Activated CD4-positive, CD25-positive, alpha-beta regulatory T cell treated with anti-CD3 and anti-CD28 coated beads, Interleukin-2, amount 50 U/mL, for 72 hours (primary cell): ENCODE measurements at regions not wholly inside any gene's neighbourhood (a gene's known extent, or its start where the extent isn't known, plus 50 kb on each side); places are given as distances from the start of the nearest gene placed in this dataset.

ENCODE experiments used
- DNase-seq: peaks from one replicate; pipeline ENCODE4 v3.0.0; 2021

GRCh38 chr22:26974914-26975803, 317.8 kb downstream of the MIAT start:
- DNase-seq, result no peak

- no peak for DNase-seq
Measured at GRCh38 chr22:26975865-26976264, 318.5 kb downstream of the MIAT start.

- DNase-seq, result no peak
Measured at GRCh38 chr22:26977741-26978376, 320.5 kb downstream of the MIAT start.

- no peak for DNase-seq
Measured at GRCh38 chr22:26979294-26979693, 321.9 kb downstream of the MIAT start.

- DNase-seq, result no peak
Measured at GRCh38 chr22:26981111-26981510, 323.7 kb downstream of the MIAT start.

- DNase-seq, result no peak
Measured at GRCh38 chr22:26981541-26981940, 324.2 kb downstream of the MIAT start.

- no peak for DNase-seq
Measured at GRCh38 chr22:26983311-26983710, 325.9 kb downstream of the MIAT start.

- DNase-seq, result no peak
Measured at GRCh38 chr22:26985206-26985605, 327.8 kb downstream of the MIAT start.

- no peak for DNase-seq
Measured at GRCh38 chr22:26985931-26986782, 328.8 kb downstream of the MIAT start.

GRCh38 chr22:26986884-26987283, 329.5 kb downstream of the MIAT start:
- no peak for DNase-seq

- DNase-seq, result no peak
Measured at GRCh38 chr22:26990503-26991189, 333.3 kb downstream of the MIAT start.

GRCh38 chr22:26992556-26992955, 335.2 kb downstream of the MIAT start:
- no peak for DNase-seq

GRCh38 chr22:26993886-26994285, 336.5 kb downstream of the MIAT start:
- DNase-seq, result no peak

GRCh38 chr22:26994801-26995200, 337.4 kb downstream of the MIAT start:
- no peak for DNase-seq

GRCh38 chr22:26995235-26995634, 337.8 kb downstream of the MIAT start:
- DNase-seq, result no peak

GRCh38 chr22:26996154-26996553, 338.8 kb downstream of the MIAT start:
- no peak for DNase-seq

GRCh38 chr22:26998129-26998528, 340.7 kb downstream of the MIAT start:
- no peak for DNase-seq

GRCh38 chr22:26998716-26999115, 341.3 kb downstream of the MIAT start:
- DNase-seq, result no peak

- no peak for DNase-seq
Measured at GRCh38 chr22:27003297-27003696, 345.9 kb downstream of the MIAT start.

GRCh38 chr22:27004434-27004833, 347.0 kb downstream of the MIAT start:
- no peak for DNase-seq

GRCh38 chr22:27008454-27008853, 351.1 kb downstream of the MIAT start:
- DNase-seq, result no peak

GRCh38 chr22:27011133-27011532, 353.7 kb downstream of the MIAT start:
- no peak for DNase-seq

- DNase-seq, result no peak
Measured at GRCh38 chr22:27011717-27012116, 354.3 kb downstream of the MIAT start.
